ENCODE measurements at regions not wholly inside any gene's neighbourhood (a gene's known extent, or its start where the extent isn't known, plus 50 kb on each side); places are given as distances from the start of the nearest gene placed in this dataset.
"Not testable (repeated sequence)": the region's sequence is repeated elsewhere in the genome, so short reads cannot be mapped to it uniquely, and the experiment has no call there.

- TF ChIP-seq CTCF (conservative IDR thresholded peaks at IDR 0.05; ENCODE audit: low read length); EZH2phosphoT487 (IDR thresholded peaks at IDR 0.05; ENCODE audit: borderline replicate concordance): not testable (repeated sequence)
These were observed 346.9 kb downstream of the PCNX1 start for GRCh38 chr14:71254091-71254719.

Measured in Loucy (cell line).